GM19351 (cell line): ENCODE measurements at regions not wholly inside any gene's neighbourhood (a gene's known extent, or its start where the extent isn't known, plus 50 kb on each side); places are given as distances from the start of the nearest gene placed in this dataset.
"Not testable (repeated sequence)": the region's sequence is repeated elsewhere in the genome, so short reads cannot be mapped to it uniquely, and the experiment has no call there.

Source experiments
- ATAC-seq: cut with Tn5 transposase; IDR thresholded peaks from one replicate; pipeline ENCODE4 v1.9.1; 2021; ENCODE audit warnings: mild to moderate bottlenecking, moderate library complexity; ENCODE audit not compliant: unreplicated experiment

DNA sequence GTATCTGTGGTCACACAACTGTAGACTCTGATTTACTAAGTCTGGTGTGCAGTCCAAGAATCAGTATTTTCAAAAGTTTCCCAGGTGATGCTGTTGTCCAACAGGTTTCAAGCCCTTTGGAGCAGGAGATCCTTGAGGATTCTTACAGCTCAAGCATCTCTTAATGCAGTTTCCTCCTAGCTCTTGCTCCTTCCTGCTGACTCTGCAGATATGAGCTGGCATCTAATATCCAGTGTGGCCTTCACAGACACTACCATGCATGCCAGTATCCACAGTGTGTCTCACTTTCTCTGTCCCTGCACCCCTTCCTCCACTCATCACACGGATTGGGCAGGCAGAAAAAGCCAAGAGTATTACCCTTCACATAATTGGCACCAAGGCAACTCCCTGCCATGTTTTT, 182.2 kb upstream of the TNC start:
- ATAC-seq = no peak

DNA sequence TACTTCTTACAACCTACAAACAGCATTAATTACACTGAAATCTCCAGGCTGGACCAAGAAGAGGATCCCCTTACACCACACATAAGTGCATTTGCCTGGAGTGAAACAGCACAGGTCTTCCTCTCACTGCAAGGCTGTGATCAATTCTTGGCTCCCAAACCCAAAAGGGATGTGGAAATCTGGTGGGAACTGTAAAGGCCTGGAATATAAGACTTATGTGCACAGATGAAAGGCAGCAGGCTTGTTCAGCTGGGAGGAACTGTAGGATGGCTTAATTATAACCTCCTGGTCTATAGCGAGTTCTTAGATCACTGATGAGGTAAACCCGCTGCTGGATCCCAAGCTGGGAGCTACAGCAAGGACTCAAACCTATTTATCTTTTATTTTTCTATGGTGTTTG, 182.9 kb upstream of the TNC start:
- ATAC-seq = no peak

DNA sequence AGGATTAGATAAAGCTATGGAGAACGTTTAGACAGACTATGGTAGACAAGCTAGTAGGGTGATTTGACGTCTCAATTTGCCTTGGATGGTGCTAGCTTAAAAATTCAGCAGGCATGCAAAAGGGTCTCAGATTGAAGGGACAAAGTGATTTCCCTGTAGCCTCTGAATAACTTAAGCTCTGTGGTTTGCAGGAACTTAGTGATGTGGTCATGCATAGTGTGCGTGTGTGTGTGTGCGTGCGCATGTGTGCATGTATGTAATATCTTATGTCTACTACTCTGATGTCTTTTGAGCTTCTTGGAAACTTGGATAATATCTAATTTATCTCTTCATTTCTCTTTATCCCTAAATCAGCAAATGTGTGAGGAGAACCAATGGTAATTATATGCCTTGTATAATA, 183.6 kb upstream of the TNC start:
- no peak for ATAC-seq

DNA sequence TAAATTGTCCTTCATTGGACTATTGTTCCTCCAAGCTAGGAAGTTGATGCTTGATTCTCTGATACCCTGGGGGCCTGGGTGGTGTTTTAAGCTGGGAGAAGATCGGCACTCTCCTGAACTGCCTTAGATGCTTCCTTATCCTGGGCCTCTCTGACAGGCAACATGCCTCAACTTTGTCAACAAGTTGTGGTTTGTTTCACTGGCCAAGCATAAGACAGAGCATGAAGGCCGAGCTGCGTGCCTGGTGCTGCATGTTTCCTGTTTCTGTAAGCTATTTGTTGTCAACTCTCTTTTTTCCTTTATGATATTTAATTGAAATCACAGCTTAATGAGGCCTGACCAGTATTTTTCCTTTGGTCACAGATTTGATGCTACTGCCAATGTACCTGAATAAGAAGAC, 187.6 kb upstream of the TNC start:
- ATAC-seq = no peak

DNA sequence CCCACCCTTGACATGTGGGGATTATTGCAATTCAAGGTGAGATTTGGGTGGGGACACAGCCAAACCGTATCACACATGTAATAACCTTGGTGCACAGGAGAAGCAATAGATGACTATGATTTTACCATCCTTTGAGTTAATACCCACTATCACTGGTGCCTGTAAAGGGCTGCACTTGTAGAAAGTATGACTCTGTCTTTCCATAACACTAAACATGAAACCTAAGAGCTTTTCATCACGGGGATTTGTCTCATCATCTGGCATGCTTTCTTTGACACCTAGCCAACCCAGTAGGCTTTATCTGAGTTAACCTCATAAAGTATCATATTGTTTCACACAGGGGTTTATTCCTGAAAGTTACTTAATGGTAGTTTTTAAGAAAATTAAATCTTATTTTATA, 188.9 kb upstream of the TNC start:
- no peak for ATAC-seq

DNA sequence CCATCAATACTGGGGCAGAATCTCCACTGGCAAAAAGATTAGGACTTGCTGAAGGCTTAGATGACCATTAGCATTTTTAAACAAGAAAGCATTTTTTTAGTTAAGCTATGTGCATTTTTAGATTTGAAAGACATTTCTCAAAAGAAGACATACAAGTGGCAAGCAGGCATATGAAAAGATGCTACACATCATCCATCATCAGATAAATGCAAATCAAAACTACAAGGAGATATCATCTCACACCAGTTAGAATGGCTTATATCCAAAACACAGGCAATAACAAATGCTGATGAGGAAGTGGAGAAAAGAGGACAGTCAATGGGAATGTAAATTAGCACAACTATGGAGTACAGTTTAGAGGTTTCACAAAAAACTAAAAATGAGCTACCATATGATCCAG, 195.6 kb upstream of the TNC start:
- no peak for ATAC-seq

DNA sequence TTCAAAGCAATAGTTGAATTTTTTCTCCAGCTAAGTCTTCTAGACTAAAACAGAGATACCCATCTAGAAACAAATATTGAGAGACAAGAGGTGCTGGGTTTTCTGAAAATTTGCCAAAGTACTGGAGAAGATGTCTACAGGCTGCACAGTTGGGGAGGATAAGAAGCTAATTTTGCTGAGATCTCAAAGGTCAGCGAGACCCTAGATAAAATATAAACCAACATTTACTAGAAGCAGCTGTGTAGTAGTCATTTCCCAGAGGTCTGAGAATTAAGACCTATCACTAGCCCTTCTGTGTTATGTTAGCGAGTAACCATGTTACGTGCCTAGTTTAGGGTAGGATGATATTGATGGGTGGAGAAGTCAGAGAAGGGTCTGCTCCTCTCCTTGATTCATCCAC, 208.5 kb upstream of the TNC start:
- ATAC-seq = no peak

DNA sequence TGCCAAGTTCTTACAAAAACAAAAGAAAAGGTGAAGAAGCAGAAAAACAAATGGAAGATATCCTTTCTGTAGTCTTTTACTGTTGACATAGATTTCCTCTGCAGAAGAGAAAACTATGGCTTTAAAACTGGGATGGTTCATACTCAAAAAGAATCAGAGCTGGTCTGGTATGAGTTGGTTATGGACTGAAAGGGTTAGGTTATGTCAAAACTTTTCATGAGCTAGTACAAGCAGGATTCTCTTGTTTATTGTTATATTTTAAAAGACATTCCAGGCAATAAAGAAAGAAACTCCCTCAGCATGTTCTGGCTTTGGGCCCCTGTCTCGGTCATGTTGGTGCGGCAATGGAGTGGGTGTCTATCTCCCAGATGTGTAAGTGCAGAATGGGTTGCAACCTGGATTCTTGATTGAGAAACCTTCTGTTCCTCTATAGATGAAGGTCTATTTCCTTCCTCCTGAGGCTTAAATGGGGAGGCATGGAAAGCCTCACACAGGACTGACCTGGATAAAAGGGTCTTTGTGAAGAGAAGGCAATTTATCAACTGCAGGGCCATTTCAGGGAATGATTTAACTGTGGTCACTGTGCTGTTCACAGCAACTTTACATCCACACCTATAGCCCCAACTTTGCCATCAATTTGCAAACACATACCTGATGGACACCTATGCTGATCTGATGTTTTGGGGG, 209.6 kb upstream of the TNC start:
- ATAC-seq = no peak

DNA sequence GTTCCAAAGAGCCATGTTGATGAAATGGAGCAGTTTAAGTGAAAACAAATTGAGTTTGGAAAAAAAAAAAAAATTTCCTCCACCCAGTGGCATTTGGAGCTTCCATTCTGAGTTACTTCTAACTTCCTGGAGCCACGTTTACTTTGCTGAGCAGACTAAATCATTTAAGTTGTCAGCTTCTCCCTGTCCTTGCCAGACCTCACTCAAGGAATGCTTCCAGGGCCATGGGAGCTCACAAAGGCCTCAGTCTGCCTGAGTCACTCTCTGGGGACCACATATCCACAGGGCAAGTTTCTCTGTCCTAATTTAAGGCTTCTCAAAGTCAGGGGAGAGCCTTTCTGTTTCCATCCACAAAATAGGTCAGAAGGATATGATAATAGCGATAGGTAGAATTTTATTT, 210.3 kb upstream of the TNC start:
- no peak for ATAC-seq

DNA sequence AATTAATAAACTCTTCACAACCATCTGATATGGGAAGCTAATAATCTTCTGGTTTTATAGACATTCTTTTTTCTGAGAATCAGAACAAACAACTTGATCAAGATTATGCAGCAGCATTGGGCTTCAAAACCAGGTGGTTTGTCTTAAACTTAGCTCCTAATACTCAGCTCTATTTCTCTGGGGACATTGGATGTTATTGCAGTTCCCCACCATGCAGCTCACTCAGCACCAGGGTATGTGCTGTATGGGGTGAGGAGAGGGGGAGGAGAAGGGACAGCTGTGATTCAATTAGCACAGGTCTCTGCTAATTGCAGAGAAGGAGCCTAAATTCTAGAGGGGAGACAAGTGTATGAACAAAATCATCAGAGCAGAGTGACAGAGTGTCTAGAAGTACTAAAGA, 210.7 kb upstream of the TNC start:
- ATAC-seq = no peak

DNA sequence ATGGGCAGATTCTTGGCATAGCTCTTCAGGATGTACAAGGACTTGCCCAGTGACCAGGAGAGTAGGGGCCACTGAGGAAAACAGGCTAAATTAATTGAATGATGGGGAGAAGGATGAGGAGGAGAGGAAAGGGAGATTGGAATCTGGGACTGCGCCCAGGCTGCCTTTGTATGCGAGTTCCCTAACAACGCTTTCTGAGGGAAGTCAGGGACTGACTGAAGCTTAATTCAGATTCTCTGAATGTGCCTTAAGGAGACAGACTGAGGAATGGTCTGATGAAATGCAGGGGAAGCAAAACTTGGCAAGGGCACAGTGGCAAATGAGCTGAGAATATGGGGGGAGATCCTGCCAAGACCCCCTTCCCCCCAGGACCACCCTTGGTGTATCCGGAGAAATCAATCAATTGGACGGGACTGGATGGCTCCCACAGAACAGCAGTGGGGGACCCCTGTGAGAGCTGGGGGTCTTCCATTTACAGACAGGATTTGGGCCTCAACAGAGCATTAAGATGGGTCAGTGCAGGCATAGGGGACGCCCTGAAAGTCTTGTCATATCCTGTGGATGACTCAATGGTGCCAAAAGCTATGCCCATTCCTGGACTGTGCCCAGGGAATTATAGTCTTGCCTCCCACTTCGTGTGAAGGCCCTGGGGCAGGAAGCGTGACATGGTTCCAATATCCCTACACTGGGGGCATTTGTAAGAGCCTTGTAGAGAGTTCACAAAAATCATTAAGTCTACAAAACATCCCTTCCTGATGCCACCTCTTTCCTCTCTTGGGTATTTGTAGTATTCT, 215.5 kb upstream of the TNC start:
- ATAC-seq = no peak

DNA sequence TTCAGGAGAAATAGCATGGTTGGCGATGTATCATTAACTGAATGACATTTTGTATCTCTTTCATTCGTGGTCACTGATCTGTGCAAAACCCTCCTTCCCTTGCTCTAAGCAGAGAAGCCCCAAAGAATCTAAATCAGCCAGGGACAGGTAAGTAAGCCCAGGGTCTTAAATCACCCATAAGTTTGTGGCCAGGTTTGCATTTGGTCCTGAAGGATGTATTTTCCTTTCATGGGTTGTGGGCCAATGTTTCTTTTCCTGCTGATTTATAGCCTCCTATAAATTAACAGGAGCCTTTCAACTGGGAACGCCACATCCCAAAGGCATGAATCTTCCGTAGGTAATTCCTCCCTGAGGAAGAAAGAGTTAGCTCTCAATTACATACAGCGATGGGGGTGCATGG, 217.5 kb upstream of the TNC start:
- no peak for ATAC-seq

DNA sequence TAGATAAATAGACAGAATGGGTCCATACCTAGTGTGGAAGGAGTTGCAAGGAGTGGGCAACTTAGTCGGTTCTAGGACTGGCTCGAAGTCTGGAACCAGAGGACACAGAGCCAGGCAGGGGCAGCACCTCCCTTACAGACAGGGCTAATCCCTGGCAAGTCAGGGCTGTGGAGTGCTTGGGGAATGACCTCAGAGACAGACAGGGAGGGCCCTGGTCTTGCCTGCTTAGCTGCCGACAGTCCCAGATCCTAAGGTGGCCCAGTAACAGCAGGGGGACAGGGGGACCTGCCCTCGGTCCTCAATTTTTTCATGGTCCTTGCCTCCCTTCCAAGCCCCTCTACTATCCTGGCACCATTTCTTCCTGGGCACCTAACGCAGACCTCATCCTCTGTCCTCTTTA, 222.4 kb upstream of the TNC start:
- ATAC-seq = no peak

DNA sequence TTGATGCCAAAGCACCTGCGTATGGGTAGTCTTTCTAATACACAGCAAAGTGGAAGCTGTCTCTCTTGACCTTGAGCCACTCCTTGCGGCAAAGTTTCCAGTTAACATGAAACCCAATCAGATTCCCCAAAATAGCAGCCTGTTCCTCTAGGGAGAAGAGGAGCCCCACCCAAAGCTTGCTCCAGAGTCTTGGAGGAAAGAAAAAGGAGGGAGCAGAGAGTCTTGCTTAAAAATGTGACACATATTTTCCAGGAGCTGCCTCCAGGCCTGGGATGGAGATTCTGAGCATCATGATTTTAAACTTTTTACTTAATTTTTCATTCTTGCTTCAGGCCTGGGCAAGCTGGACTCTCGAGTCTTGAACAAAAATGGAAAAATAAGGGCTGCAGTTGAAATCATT, 223.5 kb upstream of the TNC start:
- no peak for ATAC-seq

DNA sequence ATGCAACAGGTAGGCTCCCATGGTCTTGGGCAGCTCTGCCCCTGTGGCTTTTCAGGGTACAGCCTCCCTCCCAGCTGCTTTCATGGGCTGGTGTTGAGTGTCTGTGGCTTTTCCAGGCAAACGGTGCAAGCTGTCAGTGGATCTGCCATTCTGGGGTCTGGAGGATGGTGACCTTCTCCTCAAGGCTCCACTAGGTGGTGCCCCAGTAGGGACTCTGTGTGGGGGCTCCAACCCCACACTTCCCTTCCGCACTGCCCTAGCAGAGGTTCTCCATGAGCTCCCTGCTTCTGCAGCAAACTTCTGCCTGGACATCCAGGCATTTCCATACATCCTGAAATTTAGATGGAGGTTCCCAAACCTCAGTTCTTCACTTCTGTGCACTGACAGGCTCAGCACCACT, 229.8 kb upstream of the TNC start:
- ATAC-seq = not testable (repeated sequence)

DNA sequence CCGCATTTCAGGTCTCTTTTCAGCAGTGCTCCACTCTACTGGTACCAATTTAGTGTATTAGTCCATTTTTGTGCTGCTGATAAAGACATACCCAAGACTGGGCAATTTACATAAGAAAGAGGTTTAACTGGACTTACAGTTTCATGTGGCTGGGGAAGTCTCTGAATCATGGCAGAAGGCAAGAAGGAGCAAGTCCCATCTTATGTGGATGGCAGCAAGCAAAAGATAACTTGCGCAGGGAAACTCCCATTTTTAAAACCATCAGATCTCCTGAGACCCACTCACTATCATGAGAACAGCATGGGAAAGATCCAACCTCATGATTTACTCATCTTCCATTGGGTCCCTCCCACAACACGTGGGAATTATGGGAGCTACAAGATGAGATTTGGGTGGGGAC, 231.0 kb upstream of the TNC start:
- not testable (repeated sequence) for ATAC-seq

DNA sequence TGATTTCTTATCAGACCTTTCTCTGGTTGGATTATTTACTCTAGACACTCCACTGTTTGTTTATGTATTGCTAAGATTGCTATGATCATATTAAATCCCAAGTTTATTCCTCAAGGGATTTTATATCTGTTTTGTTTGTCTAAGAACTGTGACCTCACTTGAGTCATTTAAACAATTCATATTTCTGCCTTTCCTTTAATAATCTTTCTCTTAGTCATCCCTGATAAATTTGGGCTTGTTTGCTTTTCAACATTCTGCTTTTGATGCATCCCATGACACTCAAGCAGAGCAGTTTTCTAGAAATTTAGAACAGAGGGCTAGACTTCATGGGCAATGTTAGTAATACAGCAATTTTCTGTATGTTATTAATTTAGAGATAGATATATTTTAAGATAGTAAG, 231.6 kb upstream of the TNC start:
- no peak for ATAC-seq

DNA sequence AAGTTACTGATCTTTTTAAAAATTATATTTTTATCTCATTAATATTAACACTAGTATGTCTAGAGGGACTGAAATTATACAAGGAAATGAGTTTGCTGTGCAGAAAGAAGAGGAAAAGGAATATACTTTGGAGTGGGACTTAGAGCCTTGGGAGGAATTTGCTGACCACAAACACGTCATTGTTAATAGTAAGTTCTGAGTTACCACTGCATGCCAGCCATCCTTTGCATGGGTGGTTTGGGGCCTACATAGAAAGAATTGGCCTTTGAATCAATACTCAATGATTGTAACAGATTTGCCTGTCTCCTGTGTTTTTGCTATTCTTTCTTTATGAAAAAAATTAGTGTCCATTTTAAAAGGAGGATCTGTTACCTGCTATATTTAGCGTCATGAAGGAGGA, 232.6 kb upstream of the TNC start:
- no peak for ATAC-seq

DNA sequence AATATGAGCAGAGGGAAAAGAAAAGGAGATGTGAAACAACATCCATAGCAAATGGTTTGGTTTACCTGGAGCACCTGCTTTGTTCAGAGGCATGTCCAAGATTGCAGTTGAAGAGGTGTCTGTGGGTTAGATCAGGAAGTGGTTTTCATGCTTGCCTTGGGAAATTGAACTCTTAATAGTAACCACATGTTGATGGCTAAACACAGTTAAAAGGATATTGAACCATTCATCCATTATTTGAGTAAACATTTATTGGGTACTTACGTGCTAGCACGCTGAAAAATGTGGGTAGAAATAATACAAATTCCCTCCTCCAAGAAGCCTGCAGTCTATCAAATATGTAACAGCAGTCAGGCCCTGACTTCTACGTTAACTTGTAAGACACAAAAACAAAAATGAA, 235.7 kb upstream of the TNC start:
- ATAC-seq = no peak

DNA sequence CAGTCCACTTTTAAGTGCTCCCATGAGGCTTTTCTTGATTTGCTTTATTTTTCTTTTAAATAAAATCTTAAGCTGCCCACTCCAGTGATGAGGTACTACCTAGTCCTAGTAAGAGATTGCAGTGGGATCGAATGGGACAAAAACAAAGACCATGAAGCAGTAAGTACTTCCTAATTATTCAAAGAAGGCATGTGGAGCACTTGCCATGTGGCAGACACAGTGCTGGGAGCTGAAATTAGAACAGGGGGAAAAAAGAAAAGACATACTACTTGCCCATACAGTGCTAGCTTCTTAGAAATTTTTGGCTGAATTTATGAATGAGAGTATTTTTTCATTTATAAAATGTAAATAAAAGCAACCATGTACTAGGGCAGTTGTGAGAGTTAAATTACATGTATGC, 239.9 kb upstream of the TNC start:
- no peak for ATAC-seq

DNA sequence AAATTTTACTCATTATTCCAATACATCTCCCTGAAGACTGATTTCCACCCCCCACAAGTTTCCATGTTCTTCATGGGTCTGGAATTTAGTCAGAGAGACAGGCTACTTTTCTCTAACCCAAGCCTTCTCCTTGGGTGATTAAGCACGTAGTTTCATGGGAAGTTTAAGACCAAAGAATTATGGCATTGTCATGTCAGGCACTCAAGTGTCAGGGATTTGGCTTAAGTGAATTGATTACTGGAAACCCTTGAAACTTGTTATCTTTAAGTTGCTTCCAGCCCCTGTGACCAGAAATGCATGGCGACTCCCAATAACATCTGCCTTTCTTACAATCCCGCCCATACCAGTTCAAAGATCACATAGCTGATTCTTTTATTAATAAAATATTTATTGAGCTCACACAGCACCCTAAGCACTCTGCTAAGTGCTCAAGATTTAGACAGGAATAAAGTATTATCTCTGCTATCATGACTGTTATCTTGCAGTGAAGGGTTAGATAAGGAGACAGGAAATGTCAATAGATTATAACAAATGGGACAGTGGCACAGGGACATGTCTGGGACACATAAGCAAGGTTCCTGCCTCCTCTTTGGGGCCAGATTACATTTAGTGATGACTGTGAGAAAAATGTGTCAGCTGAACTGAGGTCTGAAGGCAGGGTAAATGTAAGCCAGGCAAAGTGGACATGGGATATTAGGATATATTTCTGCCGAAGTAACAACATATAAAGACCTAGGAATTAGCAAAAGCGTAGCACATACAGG, 241.2 kb upstream of the TNC start:
- ATAC-seq = no peak

DNA sequence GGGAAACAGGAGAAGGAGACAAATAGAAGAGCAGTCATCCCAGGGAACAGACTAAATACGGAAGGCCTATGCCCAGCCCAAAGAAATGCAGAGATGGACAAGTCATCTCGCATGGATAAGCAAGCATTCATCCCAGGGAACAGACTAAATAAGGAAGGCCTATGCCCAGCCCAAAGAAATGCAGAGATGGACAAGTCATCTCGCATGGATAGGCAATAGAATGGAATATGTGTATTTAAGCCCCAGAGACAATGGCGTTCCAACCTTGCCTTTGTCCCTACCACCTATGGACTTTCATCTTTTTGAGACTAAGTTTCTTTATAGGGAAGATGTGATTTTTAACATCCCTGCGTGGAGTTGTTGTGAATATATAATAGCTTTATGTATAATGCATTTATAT, 242.2 kb upstream of the TNC start:
- ATAC-seq = no peak
